IMR-90 (cell line): ENCODE measurements at regions not wholly inside any gene's neighbourhood (a gene's known extent, or its start where the extent isn't known, plus 50 kb on each side); places are given as distances from the start of the nearest gene placed in this dataset.

Source experiments
- ATAC-seq: fragments of 200-7000 bp; cut with Tn5 transposase; 2 replicates; pipeline ENCODE4 v1.9.1; 2020; ENCODE audit warnings: low read depth, mild to moderate bottlenecking, moderate library complexity
- BruUV-seq: library from RNA; stranded (reverse); fragments of 400-500 nt; replicated peaks from 2 replicates; lab custom pipeline; 2021; lab: Mats Ljungman, UMichigan
- CTCF ChIA-PET: fragments of 300-600 bp; formaldehyde crosslinking; extraction: SDS; loops from one replicate; lab custom pipeline; 2021; ENCODE audit warnings: antibody characterized with exemption; lab: Yijun Ruan, JAX
- POLR2A ChIA-PET: fragments of 300-600 bp; sonication (Branson Sonifier 250); formaldehyde crosslinking; loops from one replicate; lab custom pipeline; 2022; ENCODE audit warnings: antibody characterized with exemption; ENCODE audit not compliant: unreplicated experiment; lab: Charles Lee
- DNase-seq: peaks from one replicate; pipeline ENCODE4 v3.0.0; 2013
- H2AFZ ChIP-seq: replicated peaks from 2 replicates; pipeline ENCODE3; 2013; ENCODE audit warnings: low read length, mild to moderate bottlenecking; ENCODE audit not compliant: poor library complexity
- H2AK5ac ChIP-seq: 2 replicates; pipeline ENCODE4 v1.6.1; 2013; ENCODE audit warnings: low read depth, low read length, inconsistent platforms
- H2AK9ac ChIP-seq: replicated peaks from 2 replicates; pipeline ENCODE3; 2013; ENCODE audit warnings: mild to moderate bottlenecking, low read depth, low read length, moderate library complexity; ENCODE audit not compliant: poor library complexity
- H2BK120ac ChIP-seq: 2 replicates; pipeline ENCODE4 v1.6.1; 2013; ENCODE audit warnings: low read depth, low read length, inconsistent platforms
- H2BK15ac ChIP-seq: 3 replicates; pipeline ENCODE4 v1.6.1; 2013; ENCODE audit warnings: low read depth, low read length, inconsistent platforms
- H2BK20ac ChIP-seq: 2 replicates; pipeline ENCODE4 v1.6.1; 2013; ENCODE audit warnings: low read depth, mild to moderate bottlenecking, inconsistent platforms, low read length, moderate library complexity
- H2BK5ac ChIP-seq: 2 replicates; pipeline ENCODE4 v1.6.1; 2013; ENCODE audit warnings: mild to moderate bottlenecking, low read depth, low read length, inconsistent platforms; ENCODE audit not compliant: poor library complexity, severe bottlenecking
- H3K14ac ChIP-seq: replicated peaks from 2 replicates; pipeline ENCODE4 v1.6.1; 2013; ENCODE audit warnings: low read depth, low read length, inconsistent platforms
- H3K18ac ChIP-seq: 2 replicates; pipeline ENCODE4 v1.6.1; 2013; ENCODE audit warnings: low read depth, low read length, control low read depth
- H3K23ac ChIP-seq: 2 replicates; pipeline ENCODE4 v1.6.1; 2013; ENCODE audit warnings: low read depth, low read length, inconsistent platforms
- H3K27ac ChIP-seq: 2 replicates; pipeline ENCODE4 v1.5.1; 2013; ENCODE audit warnings: mild to moderate bottlenecking, control low read depth, low read length; ENCODE audit not compliant: insufficient read depth
- H3K27me3 ChIP-seq: 2 replicates; pipeline ENCODE4 v1.6.1; 2013; ENCODE audit warnings: low read length; ENCODE audit not compliant: control insufficient read depth, insufficient read depth
- H3K36me3 ChIP-seq: 2 replicates; pipeline ENCODE4 v1.6.1; 2013; ENCODE audit warnings: low read length, mixed read lengths; ENCODE audit not compliant: control insufficient read depth, insufficient read depth
- H3K4ac ChIP-seq: 2 replicates; pipeline ENCODE4 v1.6.1; 2013; ENCODE audit warnings: low read depth, low read length, inconsistent platforms
- H3K4me1 ChIP-seq: 2 replicates; pipeline ENCODE4 v1.6.1; 2013; ENCODE audit warnings: low read length, mixed read lengths; ENCODE audit not compliant: control insufficient read depth, insufficient read depth
- H3K4me2 ChIP-seq: 2 replicates; pipeline ENCODE4 v1.6.1; 2013; ENCODE audit warnings: low read depth, mild to moderate bottlenecking, control low read depth, low read length, moderate library complexity
- H3K4me3 ChIP-seq: 2 replicates; pipeline ENCODE4 v1.5.1; 2013; ENCODE audit warnings: low read depth, mild to moderate bottlenecking, control low read depth, low read length, moderate library complexity; ENCODE audit not compliant: insufficient read depth
- H3K56ac ChIP-seq: 2 replicates; pipeline ENCODE4 v1.6.1; 2013; ENCODE audit warnings: low read length, inconsistent platforms; ENCODE audit not compliant: insufficient read depth; ENCODE audit errors: extremely low read depth
- H3K79me1 ChIP-seq, 2 experiments: 2 replicates each; pipeline ENCODE4 v1.6.1; 2013; ENCODE audit warnings: low read length in 2 of 2, inconsistent platforms in 1 of 2, low read depth in 1 of 2
- H3K9ac ChIP-seq: 2 replicates; pipeline ENCODE4 v1.6.1; 2013; ENCODE audit warnings: low read depth, low read length, control low read depth
- H3K9me1 ChIP-seq: 2 replicates; pipeline ENCODE4 v1.6.1; 2013; ENCODE audit warnings: low read length, inconsistent platforms; ENCODE audit not compliant: insufficient read depth
- H3K9me3 ChIP-seq: 2 replicates; pipeline ENCODE4 v1.6.1; 2013; ENCODE audit warnings: low read length; ENCODE audit not compliant: control insufficient read depth, insufficient read depth
- H4K20me1 ChIP-seq: 2 replicates; pipeline ENCODE4 v1.6.1; 2013; ENCODE audit warnings: low read length, inconsistent platforms; ENCODE audit not compliant: insufficient read depth
- H4K5ac ChIP-seq: 2 replicates; pipeline ENCODE4 v1.6.1; 2013; ENCODE audit warnings: mild to moderate bottlenecking, low read depth, low read length, control low read depth
- H4K8ac ChIP-seq, 2 experiments: 2 replicates each; pipeline ENCODE4 v1.6.1; 2013; ENCODE audit warnings: low read depth in 2 of 2, low read length in 2 of 2, control low read depth in 1 of 2, inconsistent platforms in 1 of 2
- H4K91ac ChIP-seq: 2 replicates; pipeline ENCODE4 v1.6.1; 2013; ENCODE audit warnings: low read depth, low read length, inconsistent platforms; ENCODE audit not compliant: insufficient read depth
- CHD1 ChIP-seq: IDR thresholded peaks from 2 replicates; pipeline ENCODE4 v1.6.1; 2012; ENCODE audit warnings: low read depth, low read length, improper control_type of control experiment
- FOS ChIP-seq: fragments of 150-350 bp; IDR thresholded peaks from 2 replicates; pipeline ENCODE4 v1.6.1; 2016; ENCODE audit warnings: low read depth, low read length
- NFE2L2 ChIP-seq: fragments of 150-350 bp; IDR thresholded peaks from 2 replicates; pipeline ENCODE4 v1.6.1; 2016; ENCODE audit warnings: low read depth, mild to moderate bottlenecking, low read length
- WGBS, 2 experiments: methylation state at CpG; one replicate each; pipeline versions ENCODE4 v1.1.5 to v1.1.7; 2013; ENCODE audit warnings: missing lambda C conversion rate in 2 of 2; ENCODE audit not compliant: insufficient read length in 1 of 2; ENCODE audit errors: extremely low coverage in 2 of 2; 5-methylcytosine and 5-hydroxymethylcytosine counted together
- dilution Hi-C: fragments of 300-500 bp; cut with HindIII; formaldehyde crosslinking; loops from one replicate; pipeline ENCODE4 v1.14.3; 2018; ENCODE audit warnings: low sequenced_read_pairs; ENCODE audit not compliant: unreplicated experiment
- in situ Hi-C: fragments of 300-500 bp; cut with MboI; formaldehyde crosslinking; loops from 3 replicates; pipeline ENCODE4 v1.14.3; 2019; ENCODE audit warnings: low sequenced_read_pairs, inconsistent platforms, mixed read lengths
- intact Hi-C: fragments of 100-400 bp; cut with micrococcal nuclease; formaldehyde crosslinking; loops from 2 replicates; pipeline ENCODE4 v1.10.0; 2022

GRCh38 chr2:160967523-160967922, 192.7 kb upstream of the TANK start:
- DNase-seq = no peak
- intact Hi-C loops (no loop called here), in situ Hi-C loops (loop anchor here (10.0 kb wide), 1 partner anchor 553 kb away; no protein-coding TSS in a partner anchor), dilution Hi-C loops (no loop called here)
- Histone ChIP-seq H3K9me1 (peaks cover 3% of the 10 kb centered on the region; the same call in 1 of the 2 replicates), H3K79me1 (no peaks in the 10 kb centered on the region), H2AFZ (no peak overlapping the region), H4K8ac (peak overlapping the region in 1 of 2 experiments; percentile 41; a peak in 2 of 4 replicates), H3K4ac (peak overlapping the region; percentile 38), H2AK5ac (peak overlapping the region; percentile 74), H3K9ac (no peak overlapping the region), H3K4me2 (no peak overlapping the region), H3K14ac (0 out of 2 replicates have a peak overlapping the region, but pooled peaks have one; percentile 12), H3K23ac (peak overlapping the region; percentile 6; the same call in 1 of the 2 replicates), H3K56ac (no peak overlapping the region), H3K18ac (peak overlapping the region; percentile 74), H4K91ac (peak overlapping the region; percentile 20; the same call in 1 of the 2 replicates), H2BK15ac (peak overlapping the region; percentile 16; the same call in 1 of the 3 replicates), H2BK20ac (peak overlapping the region; percentile 38), H3K27me3 (no peaks in the 10 kb centered on the region), H2BK120ac (peak overlapping the region; percentile 35), H3K4me3 (no peak overlapping the region), H3K27ac (no peak overlapping the region), H3K9me3 (no peaks in the 10 kb centered on the region), H4K5ac (0 out of 2 replicates have a peak overlapping the region, but pooled peaks have one; percentile 18), H2AK9ac (no peak overlapping the region), H3K36me3 (no peaks in the 10 kb centered on the region), H4K20me1 (no peaks in the 10 kb centered on the region), H3K4me1 (peaks cover 2% of the 10 kb centered on the region; the same call in 1 of the 2 replicates), H2BK5ac (no peak overlapping the region)
- ChIA-PET POLR2A (no interaction called here), CTCF (no interaction called here)
- WGBS, 2 experiments = no CpG with 5 or more reads among the region's 6 CpGs
- no peak for ATAC-seq
- TF ChIP-seq NFE2L2 = no peak
- no peak for TF ChIP-seq CHD1
- no peak for TF ChIP-seq FOS
- BruUV-seq = no TSS peak
